ENCODE measurements at regions not wholly inside any gene's neighbourhood (a gene's known extent, or its start where the extent isn't known, plus 50 kb on each side); places are given as distances from the start of the nearest gene placed in this dataset.

DNA sequence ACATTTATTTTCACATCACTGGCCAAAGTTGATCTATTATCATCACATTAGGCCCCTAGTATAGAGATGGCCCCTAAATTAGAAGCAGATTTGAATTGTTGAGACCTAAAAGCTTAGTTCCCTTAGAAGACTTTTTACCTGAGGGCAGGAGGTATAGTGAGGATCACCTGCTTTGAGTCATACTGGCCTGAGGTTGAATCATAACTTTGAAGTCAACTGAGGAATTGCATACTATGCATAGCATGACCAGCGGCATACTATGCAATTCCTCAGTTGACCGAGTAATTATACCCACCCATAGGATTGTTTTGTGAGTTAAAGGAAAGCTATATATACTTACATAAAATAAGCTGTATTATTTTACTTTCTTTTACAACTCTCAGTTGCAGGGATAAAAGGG, 50.3 kb upstream of the DPH5 start:
- TF ChIP-seq, protein P1, sequence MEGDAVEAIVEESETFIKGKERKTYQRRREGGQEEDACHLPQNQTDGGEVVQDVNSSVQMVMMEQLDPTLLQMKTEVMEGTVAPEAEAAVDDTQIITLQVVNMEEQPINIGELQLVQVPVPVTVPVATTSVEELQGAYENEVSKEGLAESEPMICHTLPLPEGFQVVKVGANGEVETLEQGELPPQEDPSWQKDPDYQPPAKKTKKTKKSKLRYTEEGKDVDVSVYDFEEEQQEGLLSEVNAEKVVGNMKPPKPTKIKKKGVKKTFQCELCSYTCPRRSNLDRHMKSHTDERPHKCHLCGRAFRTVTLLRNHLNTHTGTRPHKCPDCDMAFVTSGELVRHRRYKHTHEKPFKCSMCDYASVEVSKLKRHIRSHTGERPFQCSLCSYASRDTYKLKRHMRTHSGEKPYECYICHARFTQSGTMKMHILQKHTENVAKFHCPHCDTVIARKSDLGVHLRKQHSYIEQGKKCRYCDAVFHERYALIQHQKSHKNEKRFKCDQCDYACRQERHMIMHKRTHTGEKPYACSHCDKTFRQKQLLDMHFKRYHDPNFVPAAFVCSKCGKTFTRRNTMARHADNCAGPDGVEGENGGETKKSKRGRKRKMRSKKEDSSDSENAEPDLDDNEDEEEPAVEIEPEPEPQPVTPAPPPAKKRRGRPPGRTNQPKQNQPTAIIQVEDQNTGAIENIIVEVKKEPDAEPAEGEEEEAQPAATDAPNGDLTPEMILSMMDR (IDR thresholded peaks at IDR 0.05; ENCODE audit: borderline replicate concordance, control extremely low read depth, extremely low read depth, insufficient read depth, missing control alignments) = no peak
- no peak for DNase-seq (ENCODE audit: low spot score)
- in situ Hi-C loops (cut with MboI; ENCODE audit: low sequenced_read_pairs, unreplicated experiment) = no loop called here
